HG03520 (cell line): ENCODE measurements at regions not wholly inside any gene's neighbourhood (a gene's known extent, or its start where the extent isn't known, plus 50 kb on each side); places are given as distances from the start of the nearest gene placed in this dataset.

Experiments
- ATAC-seq: cut with Tn5 transposase; IDR thresholded peaks from one replicate; pipeline ENCODE4 v1.9.1; 2021; ENCODE audit warnings: mild to moderate bottlenecking, moderate library complexity; ENCODE audit not compliant: unreplicated experiment

DNA sequence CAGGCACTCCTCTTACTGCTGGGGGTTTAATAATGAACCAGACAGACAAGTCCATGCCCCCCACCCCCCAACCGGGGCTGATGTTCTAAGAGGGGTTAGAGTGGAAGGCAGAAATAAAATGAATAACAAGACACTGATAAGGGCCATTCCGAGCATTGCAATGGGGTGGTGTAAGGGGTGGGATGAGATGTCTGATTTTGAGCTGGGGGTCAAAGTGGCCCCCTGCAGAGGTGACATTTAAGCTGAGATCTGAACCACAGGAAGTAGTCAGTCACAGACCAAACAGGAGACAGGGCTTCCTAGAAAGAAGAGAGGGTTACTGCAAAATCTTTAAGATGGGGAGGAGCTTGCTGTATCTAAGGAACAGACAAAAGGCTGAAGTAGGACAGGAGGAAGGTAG lies 180.6 kb upstream of the SH3BP4 start:
- no peak for ATAC-seq

DNA sequence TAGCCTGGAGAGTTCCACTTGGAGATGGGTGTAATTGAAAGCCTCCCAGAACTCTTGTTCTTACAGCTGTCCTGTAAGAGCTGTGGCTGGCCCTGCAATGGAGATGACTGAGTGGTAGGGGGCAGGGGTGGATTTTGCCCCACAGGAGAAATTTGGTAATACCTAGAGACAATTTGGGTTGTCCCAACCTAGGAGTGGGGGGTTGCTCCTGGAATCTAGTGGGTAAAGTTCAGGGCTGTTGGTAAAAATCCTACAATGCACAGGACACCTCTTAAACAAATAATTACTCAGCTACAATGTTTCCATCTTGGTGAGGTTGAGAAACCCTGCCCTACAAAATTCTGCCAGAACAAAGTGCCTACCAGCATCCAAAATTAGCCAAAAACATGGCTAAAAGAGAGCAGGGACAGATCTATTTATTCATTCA lies 181.1 kb upstream of the SH3BP4 start:
- ATAC-seq, result no peak

DNA sequence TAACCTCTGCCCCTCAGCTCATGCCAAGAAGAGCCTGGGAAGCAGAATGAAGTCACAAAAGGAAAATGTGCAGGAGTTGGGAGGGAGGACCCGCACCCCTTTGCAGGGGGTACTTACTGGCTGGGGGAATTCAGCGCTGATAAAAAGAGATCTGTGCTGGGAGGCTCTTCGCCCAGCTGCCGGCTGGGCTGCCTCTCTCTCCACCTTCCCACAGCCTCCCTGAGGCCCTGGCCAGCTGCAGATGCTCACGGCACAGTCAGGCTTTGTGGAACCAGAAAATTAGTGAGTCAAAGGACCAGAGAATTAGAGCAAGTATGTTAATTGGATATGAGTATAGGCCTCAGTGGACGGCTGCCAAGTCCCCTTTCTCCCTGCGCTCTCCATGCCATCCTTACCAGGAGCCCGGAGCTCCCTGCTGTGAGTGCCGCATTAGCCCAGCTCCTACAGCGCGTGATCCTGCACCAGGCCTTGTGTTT lies 181.7 kb upstream of the SH3BP4 start:
- no peak for ATAC-seq

DNA sequence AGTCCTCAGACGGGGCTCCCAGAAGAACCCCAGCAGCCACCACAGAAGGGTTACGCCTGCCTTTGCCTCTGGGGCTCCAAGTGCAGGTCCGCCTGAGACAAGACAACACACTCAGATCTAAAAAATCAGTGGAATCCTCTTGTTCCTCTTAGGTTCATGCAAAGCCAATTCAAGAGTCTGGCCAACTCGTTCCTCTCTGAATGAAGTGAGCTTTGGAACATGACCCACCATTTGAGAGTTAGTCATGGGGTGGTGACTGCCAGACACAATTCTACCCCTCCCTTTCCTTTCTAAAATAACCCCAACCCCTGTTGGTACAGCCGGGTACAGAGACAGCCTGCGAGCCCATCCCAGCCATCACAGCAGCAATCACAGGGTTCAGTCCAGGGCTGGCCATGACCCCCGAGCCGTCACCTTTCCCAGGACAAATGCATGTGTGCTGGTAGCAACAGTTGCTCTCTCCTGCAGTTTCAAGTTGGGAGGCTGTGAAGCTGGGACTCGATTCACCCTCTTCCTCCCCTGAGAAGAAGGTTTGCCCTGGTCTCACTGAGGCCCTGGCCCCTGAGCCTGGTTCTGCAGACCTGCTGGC lies 183.1 kb upstream of the SH3BP4 start:
- no peak for ATAC-seq

DNA sequence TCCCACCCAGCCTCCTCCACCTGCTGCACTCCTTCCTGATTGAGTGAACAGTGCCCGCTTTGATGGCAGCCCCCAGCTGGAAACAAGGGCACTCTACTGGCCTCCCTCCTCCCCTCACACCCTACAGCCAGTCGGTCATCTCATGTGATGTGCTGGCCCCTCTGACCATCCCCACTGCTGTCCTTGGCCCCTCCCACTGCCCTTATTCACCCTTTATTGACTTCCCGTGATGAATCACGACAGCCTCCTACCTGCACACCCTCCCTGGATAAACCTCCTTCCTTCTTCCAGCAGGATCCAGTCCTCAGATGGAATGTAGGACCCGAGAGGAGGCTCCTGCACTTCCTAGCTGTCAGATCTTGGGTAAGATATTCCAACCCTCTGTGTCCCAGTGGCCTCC lies 186.5 kb upstream of the SH3BP4 start:
- ATAC-seq, result no peak

DNA sequence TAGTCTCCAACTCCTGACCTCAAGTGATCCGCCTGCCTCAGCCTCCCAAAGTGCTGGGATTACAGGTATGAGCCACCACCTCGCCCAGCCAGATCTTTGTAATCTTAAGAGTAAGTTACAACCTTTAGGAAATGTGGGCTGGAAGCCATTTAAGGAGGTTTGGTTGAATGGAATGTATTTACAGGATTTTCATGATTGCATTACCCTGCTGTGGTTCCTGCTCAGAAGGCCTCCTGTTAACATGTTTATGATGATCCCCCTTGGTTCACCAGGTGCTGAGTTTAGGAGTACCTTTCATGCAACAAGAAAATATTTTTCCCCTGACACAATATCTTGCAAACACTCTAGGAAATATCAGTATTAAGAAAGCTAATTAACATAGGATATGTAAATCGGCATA lies 187.4 kb upstream of the SH3BP4 start:
- no peak for ATAC-seq

DNA sequence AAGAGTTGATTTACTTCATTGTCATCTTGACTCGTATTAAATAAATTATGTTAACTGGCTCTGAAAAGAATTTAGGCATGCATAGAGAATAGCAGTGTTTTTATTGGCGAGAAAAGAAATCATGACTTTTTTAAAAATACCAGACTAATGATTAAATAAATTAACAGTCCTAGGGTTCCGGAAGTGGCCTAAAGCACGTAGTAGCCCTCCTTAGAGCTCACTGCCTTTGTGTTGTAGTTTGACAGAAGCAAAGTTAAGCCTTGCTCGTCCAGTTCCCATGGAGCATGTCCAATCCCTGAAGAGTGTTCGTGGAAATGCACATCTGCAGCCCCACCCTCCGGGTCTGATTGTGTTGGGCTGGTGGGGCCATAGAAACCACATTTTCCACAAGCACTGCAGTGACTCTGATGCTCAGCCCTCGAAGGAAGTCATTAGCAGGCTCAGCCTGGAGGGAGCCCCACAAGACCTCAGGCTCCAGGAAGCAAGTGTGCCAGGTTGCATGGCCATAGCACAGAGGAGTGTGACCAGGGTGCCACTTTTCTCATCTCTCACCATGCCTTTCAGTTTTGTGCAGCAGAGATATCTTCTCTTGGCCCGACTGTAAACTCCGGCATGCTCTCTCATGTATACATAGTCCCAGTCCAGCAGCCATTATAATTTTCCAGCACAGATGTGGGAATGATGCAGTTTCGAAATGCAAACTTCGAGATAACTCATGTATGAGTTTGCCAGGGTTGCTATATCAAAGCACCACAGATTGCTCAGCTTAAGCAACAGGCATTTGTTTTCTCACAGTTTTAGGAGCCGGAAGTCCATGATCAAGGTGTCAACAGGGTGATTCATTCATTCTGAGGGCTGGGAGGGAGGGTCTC lies 188.6 kb upstream of the SH3BP4 start:
- ATAC-seq, result no peak

DNA sequence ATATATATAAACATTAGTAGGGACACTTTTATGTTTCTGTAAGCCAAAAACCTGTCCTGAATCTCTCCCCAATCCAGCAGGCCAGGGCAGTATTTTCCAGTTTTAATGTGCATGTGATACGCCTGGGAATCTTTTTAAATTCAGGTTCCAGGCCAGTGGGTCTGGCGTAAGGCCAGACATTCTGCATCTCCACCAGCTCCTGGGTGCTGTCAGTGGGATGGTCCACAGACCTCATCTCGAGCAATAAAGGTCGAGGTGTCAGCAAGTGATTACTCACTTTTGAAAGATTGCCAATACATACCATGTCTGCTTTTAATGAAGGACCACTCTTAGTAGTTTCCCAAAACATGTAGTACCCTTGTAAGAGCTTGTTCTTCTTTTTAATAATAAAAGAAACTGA lies 189.9 kb upstream of the SH3BP4 start:
- ATAC-seq, result no peak

DNA sequence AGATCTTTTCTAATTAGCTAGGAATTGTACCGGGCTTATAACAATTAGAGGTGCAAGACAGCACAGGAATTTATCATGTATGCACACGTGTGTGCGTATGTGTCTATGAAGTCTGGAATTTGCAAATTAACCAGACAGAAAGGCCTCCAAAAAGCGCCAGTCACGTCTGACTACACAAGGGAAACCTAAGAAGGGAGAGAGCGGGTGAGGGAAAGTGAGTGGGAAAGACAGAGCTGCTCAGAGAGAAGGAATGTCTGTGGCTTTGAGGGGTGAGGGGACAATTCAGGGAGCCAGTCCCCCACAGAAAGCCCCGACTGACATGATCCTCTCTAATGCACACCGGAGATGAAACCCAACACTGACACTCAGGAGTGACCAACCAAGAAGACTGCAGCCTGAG lies 197.7 kb upstream of the SH3BP4 start:
- ATAC-seq, result no peak

DNA sequence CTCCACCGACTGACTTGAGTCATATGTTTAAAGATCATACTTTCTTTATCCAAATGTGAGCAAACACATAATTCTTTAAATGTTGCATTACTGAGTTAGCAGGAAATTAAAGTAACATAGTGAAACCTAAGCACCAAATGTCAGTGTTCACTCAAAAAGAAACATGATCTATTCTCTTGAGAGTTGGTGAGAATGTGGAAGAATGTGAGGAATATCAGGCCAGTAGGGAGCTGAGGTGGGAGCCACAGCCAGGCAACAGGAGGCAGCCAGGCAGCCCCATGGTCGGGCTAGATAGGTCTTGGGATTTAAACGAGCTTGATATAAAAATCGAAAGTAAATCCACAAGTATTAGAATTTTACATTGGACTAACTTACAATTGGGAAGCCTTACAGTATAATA lies 198.1 kb upstream of the SH3BP4 start:
- ATAC-seq, result no peak

DNA sequence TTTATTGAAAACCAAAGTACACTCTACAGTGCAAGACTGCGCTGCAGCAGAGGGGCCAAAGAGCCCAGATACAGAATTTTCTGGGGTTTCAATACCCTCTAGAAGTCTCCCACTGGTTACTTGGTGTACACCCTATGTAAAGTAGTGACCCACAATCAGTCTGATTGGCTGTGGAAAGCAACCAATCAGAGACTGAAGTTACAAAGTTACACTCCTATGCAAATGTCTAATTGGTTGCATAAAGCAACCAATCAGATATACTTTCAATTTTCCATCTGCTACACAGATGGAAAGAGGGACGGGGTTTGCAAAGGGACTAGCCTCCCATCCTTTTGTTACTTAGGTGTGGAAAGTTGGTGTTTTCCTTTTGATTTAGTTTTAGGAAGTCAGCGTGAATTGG lies 198.9 kb upstream of the SH3BP4 start:
- ATAC-seq, result no peak

DNA sequence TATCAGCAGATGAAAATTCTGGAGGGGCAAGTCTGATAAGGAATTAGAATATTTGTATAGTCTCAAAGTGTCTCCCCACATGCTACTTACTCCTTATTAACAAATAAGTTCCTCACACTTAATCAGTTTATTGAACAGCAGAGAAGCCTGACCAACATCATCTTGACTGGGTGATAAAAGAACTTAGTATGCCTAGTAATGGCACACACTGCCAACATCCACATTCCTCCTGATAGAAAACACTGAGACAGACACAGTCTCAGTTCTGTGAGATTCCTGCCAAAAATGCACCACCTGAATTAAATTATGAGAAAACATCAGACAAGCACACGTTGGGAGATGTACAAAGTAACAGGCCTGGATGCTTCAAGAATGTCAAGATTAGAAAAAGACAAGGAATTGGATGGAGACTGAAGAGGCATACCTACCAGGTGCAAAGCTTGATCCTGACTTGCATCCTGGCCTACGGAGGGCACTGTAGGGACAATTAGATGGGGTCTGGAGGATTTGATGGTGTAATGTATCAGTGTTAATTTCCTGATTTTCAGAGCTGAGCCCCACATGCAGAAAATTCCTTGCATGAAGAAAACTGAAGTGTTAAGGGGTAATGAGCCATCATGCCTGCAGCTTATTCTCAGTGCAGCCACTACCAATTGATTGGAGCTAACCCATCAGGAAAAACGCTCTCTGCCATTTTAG lies 200.4 kb upstream of the SH3BP4 start:
- no peak for ATAC-seq

DNA sequence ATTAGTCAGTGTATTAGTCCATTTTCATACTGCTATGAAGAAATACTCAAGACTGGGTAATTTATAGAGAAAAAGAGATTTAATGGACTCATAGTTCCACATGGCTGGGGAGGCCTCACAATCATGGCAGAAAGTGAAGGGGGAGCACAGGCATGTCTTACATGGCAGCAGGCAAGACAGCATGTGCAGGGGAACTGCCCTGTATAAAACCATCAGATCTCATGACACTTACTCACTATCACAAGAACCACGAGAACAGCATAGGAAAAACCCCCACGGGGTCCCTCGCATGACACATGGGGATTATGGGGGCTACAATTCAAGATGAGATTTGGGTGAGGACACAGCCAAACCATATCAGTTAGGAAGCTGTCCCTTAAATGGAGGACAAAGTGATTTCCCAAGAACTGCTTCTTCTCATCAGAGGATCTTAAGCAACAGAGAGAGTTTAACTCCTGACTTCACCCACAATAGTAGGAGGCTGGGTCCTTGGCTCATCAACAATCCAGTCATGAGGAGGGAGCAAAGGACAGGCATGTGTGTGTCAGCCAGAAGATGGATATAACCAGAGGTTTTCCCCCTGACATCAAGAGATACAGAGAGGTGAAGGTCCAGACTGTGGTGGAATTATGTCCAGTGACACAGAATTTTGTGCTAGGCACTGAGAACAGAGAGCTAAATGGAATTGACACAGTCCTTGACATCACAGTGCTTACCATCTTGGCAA lies 203.8 kb upstream of the SH3BP4 start:
- no peak for ATAC-seq

DNA sequence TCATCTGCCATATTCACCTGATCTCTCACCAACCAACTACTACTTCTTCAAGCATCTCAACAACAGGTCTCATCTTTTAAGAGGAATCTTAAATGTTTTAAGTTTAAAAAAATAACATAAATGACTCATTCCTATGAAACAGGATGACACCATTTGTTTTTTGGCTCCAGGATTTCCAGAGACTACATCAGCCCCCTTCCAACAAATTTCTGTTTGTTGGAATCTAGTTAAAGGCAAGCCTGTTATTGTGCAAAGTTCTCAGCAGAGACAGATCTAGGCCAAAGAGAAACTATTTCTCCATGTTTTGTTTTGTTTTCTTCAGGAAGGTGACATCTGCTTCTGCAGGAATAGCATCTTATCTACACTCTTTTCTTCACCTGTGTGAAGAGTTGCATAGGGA lies 204.8 kb upstream of the SH3BP4 start:
- no peak for ATAC-seq

DNA sequence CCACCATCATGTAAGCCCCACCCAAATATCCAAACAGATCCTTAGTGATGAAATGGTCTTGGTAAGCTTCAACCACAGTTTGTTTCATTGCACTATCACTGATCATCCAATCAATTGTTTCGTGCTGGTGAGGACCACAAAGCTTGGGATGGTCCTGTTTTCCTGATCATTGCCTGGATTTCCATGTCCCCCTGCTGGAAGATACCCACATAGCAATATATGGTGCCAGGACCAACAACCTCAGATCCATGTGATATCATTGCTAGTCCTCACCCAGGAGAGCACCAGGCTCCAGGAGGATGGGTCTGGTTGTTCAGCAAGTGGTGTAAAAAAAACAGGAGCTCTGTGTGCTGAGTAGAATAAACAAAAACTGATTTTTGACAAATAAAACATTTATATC lies 206.5 kb upstream of the SH3BP4 start:
- no peak for ATAC-seq

DNA sequence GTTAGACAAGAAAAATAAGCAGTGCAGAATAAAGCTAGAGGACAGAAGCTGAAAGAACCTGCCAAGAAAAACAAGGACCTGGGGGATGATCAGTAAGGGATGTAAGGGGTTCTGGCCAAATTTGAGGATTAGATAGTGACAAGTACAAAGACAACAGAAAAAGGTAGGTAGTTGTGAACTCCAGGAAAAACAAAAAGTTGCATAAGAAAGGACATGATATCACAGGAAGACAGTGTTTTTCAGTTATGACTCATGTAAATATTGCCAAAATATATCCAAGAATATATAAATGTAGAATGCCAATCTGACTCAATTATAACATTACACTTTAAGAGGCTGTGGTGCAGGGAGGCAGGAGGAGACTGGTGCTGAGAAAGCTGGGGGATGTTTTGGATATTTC lies 209.8 kb upstream of the SH3BP4 start:
- ATAC-seq, result no peak

DNA sequence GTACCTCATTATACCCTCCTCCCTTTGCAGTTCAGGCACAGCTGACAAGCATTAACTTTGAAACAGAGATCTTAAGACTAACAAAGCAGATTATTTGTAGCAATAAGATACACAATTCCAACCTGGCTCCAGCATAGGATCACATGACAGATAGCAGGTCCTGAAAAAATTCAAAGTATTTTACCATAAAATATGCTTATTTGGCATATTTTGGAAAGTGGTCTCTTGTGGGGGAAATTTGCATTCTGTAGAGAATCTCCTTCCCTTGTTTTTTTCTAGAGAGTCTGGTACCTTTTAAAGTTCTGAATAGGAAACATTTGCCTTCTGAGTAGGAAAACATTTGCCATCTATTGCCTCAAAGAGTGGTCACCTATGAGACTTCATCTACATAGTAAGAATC lies 212.8 kb upstream of the SH3BP4 start:
- no peak for ATAC-seq

DNA sequence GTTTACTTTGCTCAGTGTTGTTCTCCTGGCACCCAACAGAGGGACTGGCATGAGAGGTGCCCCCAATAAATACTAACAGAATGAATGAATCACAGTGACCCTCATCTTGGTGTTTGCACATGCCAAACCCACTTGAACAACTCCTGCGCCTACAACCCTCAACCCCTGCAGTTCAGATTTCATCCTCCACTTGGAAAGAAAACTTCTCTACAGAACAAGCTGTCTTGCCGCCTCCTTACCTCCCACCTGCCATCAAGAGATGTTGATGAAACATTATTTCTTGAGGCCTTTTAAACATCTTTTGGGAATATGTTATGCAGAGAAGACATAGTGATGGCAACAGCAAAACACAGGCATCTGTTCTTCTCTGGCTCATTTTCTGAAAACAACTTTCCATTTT lies 216.0 kb upstream of the SH3BP4 start:
- no peak for ATAC-seq

DNA sequence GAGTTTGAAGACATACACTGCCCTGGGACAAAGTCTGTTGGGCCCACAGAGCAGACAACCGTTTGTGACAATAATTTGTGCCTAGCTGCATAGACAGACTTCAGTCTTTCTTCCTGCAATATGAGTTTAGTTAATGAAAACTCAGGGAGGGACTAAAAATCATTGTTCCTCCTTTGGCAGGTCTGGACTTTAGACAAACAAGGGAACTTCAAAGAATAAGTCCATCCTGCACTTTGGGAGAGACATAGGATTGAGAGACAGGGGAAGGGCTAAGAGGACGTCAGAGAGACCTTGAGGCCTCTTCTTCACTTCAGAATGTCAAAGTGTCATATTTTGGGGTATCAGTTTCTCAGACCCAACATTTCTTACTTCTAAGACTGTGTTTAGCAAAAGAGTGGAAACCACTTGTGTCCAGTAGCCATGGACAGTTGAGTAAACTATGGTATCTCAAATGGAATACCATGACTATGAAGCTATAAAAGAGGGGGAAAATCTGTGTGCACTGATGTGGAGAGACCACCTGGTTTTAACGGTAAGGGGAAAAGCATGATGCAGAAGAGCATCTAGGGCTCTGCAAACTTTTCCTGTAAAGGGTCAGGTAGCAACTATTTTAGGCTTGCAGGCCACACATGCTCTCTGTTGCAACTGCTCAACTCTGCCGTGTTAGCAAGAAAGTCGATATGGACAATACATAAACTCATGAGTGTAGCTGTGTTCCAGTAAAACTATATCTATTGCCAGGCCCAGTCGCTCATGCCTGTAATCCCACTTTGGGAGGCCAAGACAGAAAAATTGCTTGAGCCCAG lies 217.8 kb upstream of the SH3BP4 start:
- no peak for ATAC-seq

DNA sequence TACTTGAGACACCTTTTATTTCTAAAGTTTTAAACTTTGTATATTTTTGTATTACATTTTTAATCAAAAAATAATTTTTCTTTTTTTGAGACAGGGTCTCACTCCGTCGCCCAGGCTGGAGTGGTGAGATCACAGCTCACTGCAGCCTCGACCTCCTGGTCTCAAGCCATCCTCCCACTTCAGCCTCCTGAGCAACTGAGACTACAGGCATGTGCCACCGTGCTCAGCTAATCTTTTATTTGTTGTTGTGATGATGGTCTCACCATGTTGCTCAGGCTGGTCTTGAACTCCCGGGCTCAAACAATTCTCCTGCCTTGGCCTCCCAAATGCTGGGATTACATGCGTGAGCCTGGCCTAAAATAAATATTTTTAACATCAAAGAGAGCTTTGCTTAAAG lies 218.7 kb upstream of the SH3BP4 start:
- no peak for ATAC-seq
